HEK293 (cell line): ENCODE measurements at regions not wholly inside any gene's neighbourhood (a gene's known extent, or its start where the extent isn't known, plus 50 kb on each side); places are given as distances from the start of the nearest gene placed in this dataset.

Source experiments
- CTCF ChIP-seq: fragments of 450-650 bp; formaldehyde crosslinking; IDR thresholded peaks from 2 replicates; pipeline ENCODE4 v1.5.1; 2016; ENCODE audit warnings: missing biosample characterization, missing genetic modification characterization
- HOXD13 ChIP-seq: sonication (generic); formaldehyde crosslinking; IDR thresholded peaks from 2 replicates; pipeline ENCODE4 v1.8.0; 2022; ENCODE audit warnings: missing genetic modification reagents, borderline replicate concordance
- KLF8 ChIP-seq: fragments of 450-650 bp; formaldehyde crosslinking; IDR thresholded peaks from 2 replicates; pipeline ENCODE4 v1.5.1; 2016; ENCODE audit warnings: missing biosample characterization, missing genetic modification characterization
- ZBTB26 ChIP-seq: fragments of 450-650 bp; formaldehyde crosslinking; optimal IDR thresholded peaks from 2 replicates; pipeline ENCODE3; 2016; ENCODE audit warnings: missing biosample characterization, mild to moderate bottlenecking, missing genetic modification characterization
- ZFP41 ChIP-seq: fragments of 450-650 bp; formaldehyde crosslinking; IDR thresholded peaks from 2 replicates; pipeline ENCODE4 v1.5.1; 2016; ENCODE audit warnings: missing biosample characterization, missing genetic modification characterization, borderline replicate concordance
- ZNF133 ChIP-seq: fragments of 450-650 bp; formaldehyde crosslinking; IDR thresholded peaks from 2 replicates; pipeline ENCODE4 v1.5.1; 2016; ENCODE audit warnings: missing biosample characterization, missing genetic modification characterization
- ZNF266 ChIP-seq: fragments of 450-650 bp; formaldehyde crosslinking; IDR thresholded peaks from 2 replicates; pipeline ENCODE4 v1.5.1; 2016; ENCODE audit warnings: missing biosample characterization, missing genetic modification characterization, low read depth
- ZNF274 ChIP-seq, 2 experiments: fragments of 200-500 bp in 1 of 2; fragments of 450-650 bp in 1 of 2; sonication (Bioruptor generic) in 1 of 2; formaldehyde crosslinking in 1 of 2; IDR thresholded peaks; 2 replicates each; pipeline versions ENCODE4 v1.5.1 to v1.6.1; 2014 to 2016; ENCODE audit warnings: borderline replicate concordance in 1 of 2, inconsistent platforms in 1 of 2, low read length in 1 of 2, missing biosample characterization in 1 of 2, missing genetic modification characterization in 1 of 2
- ZNF530 ChIP-seq: fragments of 450-650 bp; formaldehyde crosslinking; IDR thresholded peaks from 2 replicates; pipeline ENCODE4 v1.5.1; 2016; ENCODE audit warnings: low read depth, missing biosample characterization, missing genetic modification characterization
- ZNF660 ChIP-seq: fragments of 450-650 bp; IDR thresholded peaks from 2 replicates; pipeline ENCODE4 v1.5.1; 2018; ENCODE audit warnings: missing biosample characterization, mild to moderate bottlenecking, missing genetic modification characterization
- ZNF747 ChIP-seq: fragments of 450-650 bp; formaldehyde crosslinking; IDR thresholded peaks from 2 replicates; pipeline ENCODE4 v1.5.1; 2016; ENCODE audit warnings: missing biosample characterization, missing genetic modification characterization
- ZSCAN4 ChIP-seq: fragments of 450-650 bp; formaldehyde crosslinking; IDR thresholded peaks from 2 replicates; pipeline ENCODE4 v1.5.1; 2017; ENCODE audit warnings: missing biosample characterization, missing genetic modification characterization
- TF ChIP-seq, protein P1 (sequence below): fragments of 450-650 bp; formaldehyde crosslinking; IDR thresholded peaks from 2 replicates; pipeline ENCODE4 v1.5.1; 2016; ENCODE audit warnings: missing biosample characterization, missing genetic modification characterization, borderline replicate concordance

DNA sequence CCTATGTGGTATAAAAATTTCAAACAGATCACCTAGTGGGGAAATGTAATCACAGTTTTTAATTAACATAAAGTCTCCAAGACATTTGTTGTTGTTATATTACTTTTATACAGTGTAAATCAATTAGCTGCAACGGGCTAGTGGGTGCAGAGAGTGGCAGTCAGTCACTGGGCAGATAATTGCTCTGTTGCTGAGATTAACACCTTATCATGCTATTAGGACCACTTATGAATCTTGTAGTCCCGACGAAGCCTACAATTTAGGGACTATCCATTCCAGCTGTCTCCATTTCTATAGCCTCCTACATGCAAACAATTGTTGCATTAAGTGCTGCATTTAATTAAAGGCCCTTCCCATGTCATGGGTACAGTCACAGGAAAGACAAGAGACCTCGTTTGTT, 158.9 kb upstream of the PROX1 start:
- TF ChIP-seq CTCF (tag by site-specific recombination) (no peak), ZNF133 (tag by site-specific recombination) (no peak), ZBTB26 (tag by site-specific recombination) (no peak), ZNF266 (no peak), ZNF274 (IDR thresholded peaks at IDR 0.05; ENCODE audit: low read length) (no peak), ZNF274 (tag by site-specific recombination; IDR thresholded peaks at IDR 0.05; ENCODE audit: borderline replicate concordance) (no peak), KLF8 (tag by site-specific recombination) (no peak), HOXD13 (CRISPR knock-in tag) (no peak), ZFP41 (no peak), ZNF747 (tag by site-specific recombination) (no peak), ZNF660 (tag by site-specific recombination) (no peak), ZNF530 (tag by site-specific recombination) (no peak), ZSCAN4 (tag by site-specific recombination) (no peak)
- TF ChIP-seq, protein P1, sequence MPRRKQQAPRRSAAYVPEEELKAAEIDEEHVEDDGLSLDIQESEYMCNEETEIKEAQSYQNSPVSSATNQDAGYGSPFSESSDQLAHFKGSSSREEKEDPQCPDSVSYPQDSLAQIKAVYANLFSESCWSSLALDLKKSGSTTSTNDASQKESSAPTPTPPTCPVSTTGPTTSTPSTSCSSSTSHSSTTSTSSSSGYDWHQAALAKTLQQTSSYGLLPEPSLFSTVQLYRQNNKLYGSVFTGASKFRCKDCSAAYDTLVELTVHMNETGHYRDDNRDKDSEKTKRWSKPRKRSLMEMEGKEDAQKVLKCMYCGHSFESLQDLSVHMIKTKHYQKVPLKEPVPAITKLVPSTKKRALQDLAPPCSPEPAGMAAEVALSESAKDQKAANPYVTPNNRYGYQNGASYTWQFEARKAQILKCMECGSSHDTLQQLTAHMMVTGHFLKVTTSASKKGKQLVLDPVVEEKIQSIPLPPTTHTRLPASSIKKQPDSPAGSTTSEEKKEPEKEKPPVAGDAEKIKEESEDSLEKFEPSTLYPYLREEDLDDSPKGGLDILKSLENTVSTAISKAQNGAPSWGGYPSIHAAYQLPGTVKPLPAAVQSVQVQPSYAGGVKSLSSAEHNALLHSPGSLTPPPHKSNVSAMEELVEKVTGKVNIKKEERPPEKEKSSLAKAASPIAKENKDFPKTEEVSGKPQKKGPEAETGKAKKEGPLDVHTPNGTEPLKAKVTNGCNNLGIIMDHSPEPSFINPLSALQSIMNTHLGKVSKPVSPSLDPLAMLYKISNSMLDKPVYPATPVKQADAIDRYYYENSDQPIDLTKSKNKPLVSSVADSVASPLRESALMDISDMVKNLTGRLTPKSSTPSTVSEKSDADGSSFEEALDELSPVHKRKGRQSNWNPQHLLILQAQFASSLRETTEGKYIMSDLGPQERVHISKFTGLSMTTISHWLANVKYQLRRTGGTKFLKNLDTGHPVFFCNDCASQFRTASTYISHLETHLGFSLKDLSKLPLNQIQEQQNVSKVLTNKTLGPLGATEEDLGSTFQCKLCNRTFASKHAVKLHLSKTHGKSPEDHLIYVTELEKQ = no peak
